Ectodermal cell (in vitro differentiated cells): ENCODE measurements at regions not wholly inside any gene's neighbourhood (a gene's known extent, or its start where the extent isn't known, plus 50 kb on each side); places are given as distances from the start of the nearest gene placed in this dataset.

ENCODE experiments used
- H3K27ac ChIP-seq: 2 replicates; pipeline ENCODE4 v1.7.0; 2013; ENCODE audit warnings: mild to moderate bottlenecking, low read depth, low read length; ENCODE audit not compliant: insufficient read depth, poor library complexity, severe bottlenecking
- H3K27me3 ChIP-seq: 2 replicates; pipeline ENCODE4 v1.7.0; 2013; ENCODE audit warnings: mild to moderate bottlenecking, low read length; ENCODE audit not compliant: insufficient read depth, control insufficient read depth, poor library complexity, severe bottlenecking
- H3K36me3 ChIP-seq: one replicate; pipeline ENCODE4 v1.7.0; 2013; ENCODE audit warnings: low read length; ENCODE audit not compliant: control insufficient read depth, insufficient read depth
- H3K4me1 ChIP-seq: one replicate; pipeline ENCODE4 v1.7.0; 2013; ENCODE audit warnings: low read length; ENCODE audit not compliant: control insufficient read depth, insufficient read depth
- H3K4me3 ChIP-seq: 2 replicates; pipeline ENCODE4 v1.7.0; 2013; ENCODE audit warnings: low read depth, low read length, control low read depth; ENCODE audit not compliant: insufficient read depth
- H3K9me3 ChIP-seq: 2 replicates; pipeline ENCODE4 v1.7.0; 2013; ENCODE audit warnings: mild to moderate bottlenecking, low read length, moderate library complexity; ENCODE audit not compliant: control insufficient read depth
- WGBS, 2 experiments: methylation state at CpG; one replicate each; pipeline ENCODE4 v1.1.7; 2013; ENCODE audit warnings: missing lambda C conversion rate in 2 of 2; 5-methylcytosine and 5-hydroxymethylcytosine counted together

DNA sequence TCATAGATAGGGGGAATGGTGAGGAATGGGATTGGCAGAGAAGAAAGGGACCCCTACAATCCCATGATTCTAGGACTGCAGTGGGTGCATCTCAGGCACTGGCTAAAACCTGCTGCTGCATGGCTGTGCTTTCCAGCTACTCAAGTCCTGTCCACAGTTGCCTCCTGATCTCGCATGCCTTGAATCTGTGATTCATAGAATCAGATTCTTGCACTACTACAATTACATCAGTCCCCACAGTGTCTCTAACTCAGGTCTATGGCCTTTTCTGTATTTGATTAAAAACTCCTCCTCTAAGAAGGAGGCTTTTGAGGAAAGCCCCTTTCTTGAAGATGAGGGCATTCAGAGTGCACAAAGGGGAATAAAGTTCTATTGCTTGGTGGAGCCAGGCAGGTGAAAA is 117.4 kb downstream of the LRATD1 start:
- Histone ChIP-seq H3K4me3 (no peak overlapping the region), H3K4me1 (no peaks in the 10 kb centered on the region), H3K27ac (no peak overlapping the region), H3K9me3 (no peaks in the 10 kb centered on the region), H3K27me3 (no peaks in the 10 kb centered on the region), H3K36me3 (no peaks in the 10 kb centered on the region)
- 91 to 93% methylated on average over 1 of the region's 1 CpG for WGBS, 2 experiments

- Histone ChIP-seq H3K9me3 (no peaks in the 10 kb centered on the region), H3K27ac (no peak overlapping the region), H3K4me3 (no peak overlapping the region), H3K4me1 (no peaks in the 10 kb centered on the region), H3K36me3 (no peaks in the 10 kb centered on the region), H3K27me3 (no peaks in the 10 kb centered on the region)
- WGBS, 2 experiments = 94% methylated on average over 5 of the region's 5 CpGs
These were observed 117.9 kb downstream of the LRATD1 start for GRCh38 chr2:14750433-14750832.

DNA sequence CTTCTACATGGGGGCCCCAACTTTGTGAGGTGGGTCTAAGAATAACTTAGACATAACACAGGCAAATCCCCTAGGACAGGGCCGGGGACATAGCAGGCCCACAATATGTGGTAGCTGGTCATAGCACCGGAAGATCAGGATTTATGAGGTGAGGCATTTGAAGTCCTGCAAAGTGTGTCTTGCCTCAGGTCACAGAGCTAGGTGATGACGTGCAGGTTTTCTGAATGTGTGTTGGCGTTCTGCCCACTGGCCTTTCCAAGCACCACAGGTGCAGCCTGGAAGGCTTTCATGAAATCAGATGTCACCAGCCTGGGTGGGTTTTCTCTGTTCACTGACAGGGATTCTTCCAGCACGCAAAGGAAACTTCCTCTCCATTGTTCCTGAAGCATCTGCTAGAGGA is 119.1 kb downstream of the LRATD1 start:
- Histone ChIP-seq H3K27me3 (no peaks in the 10 kb centered on the region), H3K36me3 (no peaks in the 10 kb centered on the region), H3K4me3 (no peak overlapping the region), H3K27ac (no peak overlapping the region), H3K9me3 (no peaks in the 10 kb centered on the region), H3K4me1 (no peaks in the 10 kb centered on the region)
- WGBS, 2 experiments = 93 to 95% methylated on average over 5 of the region's 5 CpGs

DNA sequence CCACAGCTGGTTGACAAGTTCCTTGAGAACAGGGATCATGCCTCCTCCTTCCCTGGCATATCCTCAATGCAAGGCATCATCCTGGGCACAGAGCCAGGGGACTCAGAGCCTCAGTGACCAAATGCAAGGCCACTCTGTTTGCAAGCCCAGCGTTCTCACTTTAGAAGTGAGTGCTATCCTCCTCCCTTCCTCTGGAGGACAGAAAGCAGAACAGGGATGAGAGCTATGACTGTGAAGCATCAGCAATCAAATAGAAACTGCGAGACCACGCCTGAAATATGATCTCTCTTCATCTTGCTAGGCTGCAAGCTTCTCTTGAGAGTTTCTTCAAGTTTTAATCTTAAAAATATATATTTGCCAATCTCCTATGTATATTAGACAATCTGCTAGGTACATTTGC is 119.8 kb downstream of the LRATD1 start:
- H3K4me1 ChIP-seq = no peaks in the 10 kb centered on the region
- H3K4me3 ChIP-seq = no peak overlapping the region
- WGBS, 2 experiments = 83 to 86% methylated on average over 3 of the region's 3 CpGs

DNA sequence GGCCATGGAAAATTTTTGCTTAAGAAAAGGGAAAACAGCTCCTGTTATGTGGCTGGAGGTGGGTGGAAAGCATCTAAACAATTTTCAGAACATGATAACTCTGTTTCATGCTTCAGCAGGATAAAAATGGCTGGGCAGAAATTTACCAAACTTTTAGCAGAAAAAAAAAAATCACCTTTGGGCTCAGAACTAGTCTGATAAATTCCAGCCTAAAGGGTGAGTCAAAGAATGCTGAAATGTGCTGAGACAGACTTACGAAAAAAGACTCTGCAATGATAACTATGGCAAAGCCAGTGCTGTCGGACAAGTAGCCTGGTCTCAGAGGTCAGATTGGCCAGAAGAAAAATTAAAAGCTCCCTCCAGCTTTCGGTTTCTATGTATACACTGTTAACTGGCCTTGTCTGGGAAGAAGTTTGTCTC is 123.6 kb downstream of the LRATD1 start:
- Histone ChIP-seq H3K4me3 (no peak overlapping the region), H3K27ac (no peak overlapping the region)
- 95 to 99% methylated on average over 3 of the region's 3 CpGs for WGBS, 2 experiments

More for the DNA sequence above, 119.8 kb downstream of the LRATD1 start:
- Histone ChIP-seq H3K36me3 (no peaks in the 10 kb centered on the region), H3K27ac (no peak overlapping the region), H3K27me3 (no peaks in the 10 kb centered on the region), H3K9me3 (no peaks in the 10 kb centered on the region)

GRCh38 chr2:14756981-14757657 is 124.6 kb downstream of the LRATD1 start:
- Histone ChIP-seq H3K27me3 (no peaks in the 10 kb centered on the region), H3K9me3 (no peaks in the 10 kb centered on the region), H3K4me1 (no peaks in the 10 kb centered on the region), H3K36me3 (no peaks in the 10 kb centered on the region), H3K27ac (no peak overlapping the region), H3K4me3 (no peak overlapping the region)
- WGBS, 2 experiments = 91 to 95% methylated on average over 10 of the region's 10 CpGs

More for the DNA sequence above, 123.6 kb downstream of the LRATD1 start:
- Histone ChIP-seq H3K4me1 (no peaks in the 10 kb centered on the region), H3K27me3 (no peaks in the 10 kb centered on the region), H3K36me3 (no peaks in the 10 kb centered on the region), H3K9me3 (no peaks in the 10 kb centered on the region)

GRCh38 chr2:14759082-14759481 is 126.6 kb downstream of the LRATD1 start:
- H3K27ac ChIP-seq = no peak overlapping the region
- no peak overlapping the region for H3K4me3 ChIP-seq
- no peaks in the 10 kb centered on the region for H3K9me3 ChIP-seq
- H3K36me3 ChIP-seq = no peaks in the 10 kb centered on the region
- H3K27me3 ChIP-seq = no peaks in the 10 kb centered on the region
- WGBS, 2 experiments = 95% methylated on average over 5 of the region's 5 CpGs
- H3K4me1 ChIP-seq = no peaks in the 10 kb centered on the region

DNA sequence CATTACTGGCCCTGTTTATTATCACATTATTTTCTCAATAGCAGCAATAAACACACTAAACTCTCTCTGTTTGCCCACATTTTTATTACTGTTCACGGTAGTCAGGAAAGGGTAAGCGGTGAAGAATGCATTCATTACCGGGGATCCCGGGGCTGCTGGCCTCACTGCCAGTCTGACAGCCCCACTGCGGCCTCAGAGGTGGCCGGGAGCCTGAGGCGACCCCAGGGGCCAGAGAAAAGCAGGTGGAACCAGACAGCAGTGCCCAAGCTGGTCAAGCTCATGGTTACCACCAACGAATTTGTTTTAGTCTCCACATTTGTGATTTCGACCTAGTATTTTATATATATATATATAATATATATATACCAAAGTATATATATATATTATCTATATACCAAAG is 127.7 kb downstream of the LRATD1 start:
- no peaks in the 10 kb centered on the region for H3K36me3 ChIP-seq
- WGBS, 2 experiments = 93 to 94% methylated on average over 7 of the region's 9 CpGs
- no peak overlapping the region for H3K27ac ChIP-seq
- no peaks in the 10 kb centered on the region for H3K27me3 ChIP-seq
- H3K4me3 ChIP-seq = no peak overlapping the region
- no peaks in the 10 kb centered on the region for H3K4me1 ChIP-seq
- H3K9me3 ChIP-seq = no peaks in the 10 kb centered on the region

- Histone ChIP-seq H3K27me3 (no peaks in the 10 kb centered on the region), H3K9me3 (no peaks in the 10 kb centered on the region), H3K36me3 (no peaks in the 10 kb centered on the region), H3K4me3 (no peak overlapping the region), H3K4me1 (no peaks in the 10 kb centered on the region), H3K27ac (no peak overlapping the region)
- WGBS, 2 experiments = 95 to 96% methylated on average over 11 of the region's 11 CpGs
These were observed 128.6 kb downstream of the LRATD1 start for GRCh38 chr2:14761118-14761517.

GRCh38 chr2:14773696-14774095 is 141.2 kb downstream of the LRATD1 start:
- H3K4me3 ChIP-seq = no peak overlapping the region
- 100% methylated on average over 1 of the region's 2 CpGs for WGBS, 2 experiments

More at GRCh38 chr2:14773696-14774095, 141.2 kb downstream of the LRATD1 start:
- H3K27me3 ChIP-seq = no peaks in the 10 kb centered on the region
- H3K27ac ChIP-seq = no peak overlapping the region
- no peaks in the 10 kb centered on the region for H3K36me3 ChIP-seq
- H3K9me3 ChIP-seq = no peaks in the 10 kb centered on the region
- no peaks in the 10 kb centered on the region for H3K4me1 ChIP-seq
